ENCODE measurements at regions not wholly inside any gene's neighbourhood (a gene's known extent, or its start where the extent isn't known, plus 50 kb on each side); places are given as distances from the start of the nearest gene placed in this dataset.

DNA sequence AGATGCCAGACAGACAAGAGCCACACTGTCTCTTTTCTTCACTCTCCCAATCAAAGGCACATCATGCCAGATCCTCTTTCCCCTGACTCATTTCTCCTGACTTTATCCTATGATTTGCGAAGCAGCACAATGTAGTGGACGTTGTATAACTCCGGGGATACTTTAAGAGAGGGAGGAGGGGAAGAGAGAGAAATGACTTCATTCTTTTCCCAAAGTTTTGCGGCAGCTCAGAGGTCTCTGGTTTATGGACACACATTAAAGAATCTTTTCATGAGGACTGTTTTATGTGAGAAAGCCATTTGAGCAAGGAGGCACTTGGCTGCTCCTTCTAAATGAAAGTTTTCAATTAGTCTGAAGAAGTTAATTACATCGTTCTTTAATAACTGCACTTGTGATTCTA, 75.1 kb upstream of the MC3R start:
- H3K36me3 ChIP-seq (replicated peaks in 1 of 2; ENCODE audit: control insufficient read depth in 2 of 2, insufficient read depth in 2 of 2, low read length in 2 of 2): no peaks in the 10 kb centered on the region
- no peaks in the 10 kb centered on the region for H3K79me1 ChIP-seq (ENCODE audit: low read depth, low read length)
- no peaks in the 10 kb centered on the region for H3K4me1 ChIP-seq (ENCODE audit: control insufficient read depth in 2 of 2, insufficient read depth in 1 of 2, low read depth in 1 of 2, low read length in 2 of 2)
- H3K18ac ChIP-seq (ENCODE audit: low read length): no peak overlapping the region
- WGBS, 2 donors (ENCODE audit: extremely low coverage in 2 of 2, insufficient read length in 2 of 2, insufficient replicate concordance in 1 of 2): no CpG with 5 or more reads among the region's 5 CpGs
- H3K9me3 ChIP-seq (replicated peaks in 1 of 2; ENCODE audit: control insufficient read depth in 2 of 2, insufficient read depth in 1 of 2, low read depth in 1 of 2, low read length in 2 of 2): no peaks in the 10 kb centered on the region
- no peak overlapping the region for H3K27ac ChIP-seq (replicated peaks; ENCODE audit: low read length)
- H4K8ac ChIP-seq (ENCODE audit: low read depth, low read length): no peak overlapping the region
- H2BK5ac ChIP-seq (ENCODE audit: low read length): no peak overlapping the region
- H3K4me3 ChIP-seq (ENCODE audit: low read length in 2 of 2): no peak overlapping the region
- H4K91ac ChIP-seq (ENCODE audit: low read depth, low read length, poor library complexity): no peak overlapping the region
- peak overlapping the region; percentile 55 for H2AFZ ChIP-seq (ENCODE audit: low read length)
- no peak overlapping the region for H2BK12ac ChIP-seq (ENCODE audit: low read length)
- H3K4ac ChIP-seq (ENCODE audit: low read length): no peak overlapping the region
- H3K14ac ChIP-seq (ENCODE audit: low read length): no peak overlapping the region
- H2BK15ac ChIP-seq (ENCODE audit: low read length): no peak overlapping the region
- no peak overlapping the region for H3K9ac ChIP-seq (ENCODE audit: low read depth, low read length, poor library complexity)
- H2BK120ac ChIP-seq (ENCODE audit: low read depth, low read length): no peak overlapping the region
- DNase-seq (ENCODE audit: low spot score): no peak
- no peak overlapping the region for H3K4me2 ChIP-seq (ENCODE audit: insufficient read depth, low read length, poor library complexity, severe bottlenecking)
- H3K23ac ChIP-seq (ENCODE audit: low read depth, low read length, poor library complexity): no peak overlapping the region
- no peaks in the 10 kb centered on the region for H3K27me3 ChIP-seq (ENCODE audit: control insufficient read depth in 3 of 3, insufficient read depth in 3 of 3, low read depth in 1 of 3, low read length in 3 of 3)
- no peak overlapping the region for H2AK5ac ChIP-seq (ENCODE audit: low read depth, low read length)

GRCh38 chr20:56174416-56174815, 74.1 kb upstream of the MC3R start:
- no peak overlapping the region for H3K14ac ChIP-seq (ENCODE audit: low read length)
- H2AFZ ChIP-seq (ENCODE audit: low read length): no peak overlapping the region
- no peaks in the 10 kb centered on the region for H3K79me1 ChIP-seq (ENCODE audit: low read depth, low read length)
- H3K9ac ChIP-seq (ENCODE audit: low read depth, low read length, poor library complexity): no peak overlapping the region
- H3K4me2 ChIP-seq (ENCODE audit: insufficient read depth, low read length, poor library complexity, severe bottlenecking): no peak overlapping the region
- DNase-seq (ENCODE audit: low spot score): no peak
- no peak overlapping the region for H3K4ac ChIP-seq (ENCODE audit: low read length)
- H3K23ac ChIP-seq (ENCODE audit: low read depth, low read length, poor library complexity): no peak overlapping the region
- no peaks in the 10 kb centered on the region for H3K9me3 ChIP-seq (replicated peaks in 1 of 2; ENCODE audit: control insufficient read depth in 2 of 2, insufficient read depth in 1 of 2, low read depth in 1 of 2, low read length in 2 of 2)
- no peak overlapping the region for H2BK15ac ChIP-seq (ENCODE audit: low read length)
- no peak overlapping the region for H2AK5ac ChIP-seq (ENCODE audit: low read depth, low read length)
- H3K36me3 ChIP-seq (replicated peaks in 1 of 2; ENCODE audit: control insufficient read depth in 2 of 2, insufficient read depth in 2 of 2, low read length in 2 of 2): no peaks in the 10 kb centered on the region
- no CpG with 5 or more reads among the region's 3 CpGs for WGBS, 2 donors (ENCODE audit: extremely low coverage in 2 of 2, insufficient read length in 2 of 2, insufficient replicate concordance in 1 of 2)
- no peak overlapping the region for H4K91ac ChIP-seq (ENCODE audit: low read depth, low read length, poor library complexity)
- H3K27ac ChIP-seq (replicated peaks; ENCODE audit: low read length): no peak overlapping the region
- no peaks in the 10 kb centered on the region for H3K27me3 ChIP-seq (ENCODE audit: control insufficient read depth in 3 of 3, insufficient read depth in 3 of 3, low read depth in 1 of 3, low read length in 3 of 3)
- H2BK5ac ChIP-seq (ENCODE audit: low read length): no peak overlapping the region
- no peak overlapping the region for H2BK12ac ChIP-seq (ENCODE audit: low read length)
- no peak overlapping the region for H4K8ac ChIP-seq (ENCODE audit: low read depth, low read length)
- H3K18ac ChIP-seq (ENCODE audit: low read length): no peak overlapping the region
- H3K4me3 ChIP-seq (ENCODE audit: low read length in 2 of 2): no peak overlapping the region
- H3K4me1 ChIP-seq (ENCODE audit: control insufficient read depth in 2 of 2, insufficient read depth in 1 of 2, low read depth in 1 of 2, low read length in 2 of 2): no peaks in the 10 kb centered on the region
- H2BK120ac ChIP-seq (ENCODE audit: low read depth, low read length): no peak overlapping the region

DNA sequence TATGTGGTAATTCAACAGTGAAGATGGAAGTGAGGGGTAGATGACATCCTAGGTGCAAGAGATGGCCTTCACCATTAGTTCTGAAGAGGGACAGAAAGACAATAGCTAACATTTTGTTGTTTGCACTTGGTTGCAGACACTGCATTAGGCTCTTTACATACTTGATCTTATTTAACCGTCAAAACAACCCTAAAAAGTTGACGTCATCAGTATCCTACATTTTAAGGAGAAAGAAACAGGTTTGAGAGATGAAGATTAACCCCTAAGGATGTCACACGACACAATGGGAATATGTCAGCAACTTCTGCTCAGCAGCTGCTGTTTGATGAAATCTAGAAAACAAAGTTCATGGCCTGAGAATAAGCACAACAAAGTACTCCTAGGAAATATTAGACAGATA, 72.6 kb upstream of the MC3R start:
- no CpG with 5 or more reads among the region's 3 CpGs for WGBS, 2 donors (ENCODE audit: extremely low coverage in 2 of 2, insufficient read length in 2 of 2, insufficient replicate concordance in 1 of 2)
- Histone ChIP-seq H2BK5ac (ENCODE audit: low read length) (no peak overlapping the region), H3K23ac (ENCODE audit: low read depth, low read length, poor library complexity) (no peak overlapping the region)

DNA sequence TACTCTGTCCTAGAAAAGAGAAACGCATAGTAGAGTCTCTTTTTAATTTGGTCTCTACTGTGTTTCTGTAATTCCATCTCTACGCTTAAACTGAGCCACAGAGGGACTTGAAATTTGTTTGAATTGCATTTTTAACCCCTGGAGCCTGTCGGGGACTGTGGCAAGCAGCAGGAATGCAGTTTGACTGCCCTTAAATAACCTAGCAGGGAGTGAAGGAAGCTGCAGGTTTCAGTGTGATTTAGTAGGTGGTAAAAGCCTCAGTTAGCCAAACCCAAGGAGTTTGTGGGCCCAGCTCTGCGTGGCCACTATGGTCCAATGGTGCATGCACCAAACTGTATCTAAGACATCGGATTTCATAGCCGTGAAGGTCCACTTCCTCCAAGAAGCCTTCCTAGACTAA, 70.3 kb upstream of the MC3R start:
- no peaks in the 10 kb centered on the region for H3K9me3 ChIP-seq (replicated peaks in 1 of 2; ENCODE audit: control insufficient read depth in 2 of 2, insufficient read depth in 1 of 2, low read depth in 1 of 2, low read length in 2 of 2)
- WGBS, 2 donors (ENCODE audit: extremely low coverage in 2 of 2, insufficient read length in 2 of 2, insufficient replicate concordance in 1 of 2): no CpG with 5 or more reads among the region's 6 CpGs

More for the DNA sequence above, 72.6 kb upstream of the MC3R start:
- H3K27me3 ChIP-seq (ENCODE audit: control insufficient read depth in 3 of 3, insufficient read depth in 3 of 3, low read depth in 1 of 3, low read length in 3 of 3): no peaks in the 10 kb centered on the region
- H3K4me1 ChIP-seq (ENCODE audit: control insufficient read depth in 2 of 2, insufficient read depth in 1 of 2, low read depth in 1 of 2, low read length in 2 of 2): no peaks in the 10 kb centered on the region
- H4K8ac ChIP-seq (ENCODE audit: low read depth, low read length): no peak overlapping the region
- no peak overlapping the region for H2AK5ac ChIP-seq (ENCODE audit: low read depth, low read length)
- H3K18ac ChIP-seq (ENCODE audit: low read length): no peak overlapping the region
- H3K4ac ChIP-seq (ENCODE audit: low read length): no peak overlapping the region
- DNase-seq (ENCODE audit: low spot score): no peak
- H3K14ac ChIP-seq (ENCODE audit: low read length): no peak overlapping the region
- H3K9me3 ChIP-seq (replicated peaks in 1 of 2; ENCODE audit: control insufficient read depth in 2 of 2, insufficient read depth in 1 of 2, low read depth in 1 of 2, low read length in 2 of 2): no peaks in the 10 kb centered on the region
- no peak overlapping the region for H3K9ac ChIP-seq (ENCODE audit: low read depth, low read length, poor library complexity)
- H2BK15ac ChIP-seq (ENCODE audit: low read length): no peak overlapping the region
- no peak overlapping the region for H2AFZ ChIP-seq (ENCODE audit: low read length)
- no peak overlapping the region for H3K27ac ChIP-seq (replicated peaks; ENCODE audit: low read length)
- H3K4me3 ChIP-seq (ENCODE audit: low read length in 2 of 2): no peak overlapping the region
- no peak overlapping the region for H3K4me2 ChIP-seq (ENCODE audit: insufficient read depth, low read length, poor library complexity, severe bottlenecking)
- no peak overlapping the region for H2BK120ac ChIP-seq (ENCODE audit: low read depth, low read length)
- no peaks in the 10 kb centered on the region for H3K36me3 ChIP-seq (replicated peaks in 1 of 2; ENCODE audit: control insufficient read depth in 2 of 2, insufficient read depth in 2 of 2, low read length in 2 of 2)
- no peaks in the 10 kb centered on the region for H3K79me1 ChIP-seq (ENCODE audit: low read depth, low read length)
- no peak overlapping the region for H4K91ac ChIP-seq (ENCODE audit: low read depth, low read length, poor library complexity)
- no peak overlapping the region for H2BK12ac ChIP-seq (ENCODE audit: low read length)

More for the DNA sequence above, 70.3 kb upstream of the MC3R start:
- H3K4me2 ChIP-seq (ENCODE audit: insufficient read depth, low read length, poor library complexity, severe bottlenecking): no peak overlapping the region
- no peak overlapping the region for H2AK5ac ChIP-seq (ENCODE audit: low read depth, low read length)
- H3K9ac ChIP-seq (ENCODE audit: low read depth, low read length, poor library complexity): no peak overlapping the region
- no peak overlapping the region for H2BK5ac ChIP-seq (ENCODE audit: low read length)
- no peaks in the 10 kb centered on the region for H3K36me3 ChIP-seq (replicated peaks in 1 of 2; ENCODE audit: control insufficient read depth in 2 of 2, insufficient read depth in 2 of 2, low read length in 2 of 2)
- H3K23ac ChIP-seq (ENCODE audit: low read depth, low read length, poor library complexity): no peak overlapping the region
- no peaks in the 10 kb centered on the region for H3K79me1 ChIP-seq (ENCODE audit: low read depth, low read length)
- no peaks in the 10 kb centered on the region for H3K27me3 ChIP-seq (ENCODE audit: control insufficient read depth in 3 of 3, insufficient read depth in 3 of 3, low read depth in 1 of 3, low read length in 3 of 3)
- H4K91ac ChIP-seq (ENCODE audit: low read depth, low read length, poor library complexity): no peak overlapping the region
- no peaks in the 10 kb centered on the region for H3K4me1 ChIP-seq (ENCODE audit: control insufficient read depth in 2 of 2, insufficient read depth in 1 of 2, low read depth in 1 of 2, low read length in 2 of 2)
- H2AFZ ChIP-seq (ENCODE audit: low read length): no peak overlapping the region
- DNase-seq (ENCODE audit: low spot score): no peak
- no peak overlapping the region for H2BK120ac ChIP-seq (ENCODE audit: low read depth, low read length)
- no peak overlapping the region for H2BK12ac ChIP-seq (ENCODE audit: low read length)
- no peak overlapping the region for H3K4ac ChIP-seq (ENCODE audit: low read length)
- no peak overlapping the region for H4K8ac ChIP-seq (ENCODE audit: low read depth, low read length)
- no peak overlapping the region for H3K27ac ChIP-seq (replicated peaks; ENCODE audit: low read length)
- H3K14ac ChIP-seq (ENCODE audit: low read length): no peak overlapping the region
- no peak overlapping the region for H3K4me3 ChIP-seq (ENCODE audit: low read length in 2 of 2)
- H3K18ac ChIP-seq (ENCODE audit: low read length): no peak overlapping the region
- no peak overlapping the region for H2BK15ac ChIP-seq (ENCODE audit: low read length)
